Panc1 (cell line): ENCODE measurements at regions not wholly inside any gene's neighbourhood (a gene's known extent, or its start where the extent isn't known, plus 50 kb on each side); places are given as distances from the start of the nearest gene placed in this dataset.
A peak's percentile ranks its signal among the peaks of the same experiment; 100 is the strongest.

Experiments
- ATAC-seq: fragments of 200-7000 bp; cut with Tn5 transposase; 2 replicates; pipeline ENCODE4 v1.9.1; 2020; ENCODE audit warnings: mild to moderate bottlenecking, moderate library complexity
- BruUV-seq: library from RNA; stranded (reverse); fragments of 400-500 nt; replicated peaks from 2 replicates; lab custom pipeline; 2021; lab: Mats Ljungman, UMichigan
- CTCF ChIA-PET: fragments of 300-600 bp; sonication (Branson Sonifier 250); formaldehyde crosslinking; loops from one replicate; lab custom pipeline; 2022; ENCODE audit warnings: antibody characterized with exemption; lab: Charles Lee
- POLR2A ChIA-PET: fragments of 300-600 bp; sonication (Branson Sonifier 250); formaldehyde crosslinking; loops from one replicate; lab custom pipeline; 2022; ENCODE audit warnings: antibody characterized with exemption; lab: Charles Lee
- DNase-seq: peaks from one replicate; pipeline ENCODE4 v3.0.0-alpha.2; 2010; ENCODE audit warnings: low read depth, low spot score
- H3K27ac ChIP-seq: 2 replicates; pipeline ENCODE4 v1.5.1; 2011; ENCODE audit warnings: mild to moderate bottlenecking, low read length, inconsistent platforms
- H3K27me3 ChIP-seq: fragments of 200-500 bp; sonication (Bioruptor generic); 2 replicates; pipeline ENCODE4 v1.6.0; 2014; ENCODE audit warnings: low read length, inconsistent platforms; ENCODE audit not compliant: control insufficient read depth, insufficient read depth
- H3K36me3 ChIP-seq: fragments of 200-500 bp; sonication (Bioruptor generic); 2 replicates; pipeline ENCODE4 v1.5.1; 2014; ENCODE audit warnings: inconsistent platforms, mild to moderate bottlenecking, low read length, moderate library complexity; ENCODE audit not compliant: control insufficient read depth, insufficient read depth
- H3K4me1 ChIP-seq: 2 replicates; pipeline ENCODE4 v1.5.1; 2011; ENCODE audit warnings: inconsistent platforms, mild to moderate bottlenecking, low read length, moderate library complexity; ENCODE audit not compliant: control insufficient read depth, insufficient read depth
- H3K4me3 ChIP-seq, 2 experiments: 2 replicates each; pipeline ENCODE4 v1.5.1; 2011 to 2012; ENCODE audit warnings: low read depth in 2 of 2, low read length in 2 of 2, mild to moderate bottlenecking in 2 of 2, inconsistent platforms in 1 of 2, moderate library complexity in 1 of 2
- H3K9me3 ChIP-seq: fragments of 200-500 bp; sonication (Bioruptor generic); 2 replicates; pipeline ENCODE4 v1.5.1; 2014; ENCODE audit warnings: low read depth, mild to moderate bottlenecking, inconsistent platforms, low read length, moderate library complexity; ENCODE audit not compliant: control insufficient read depth, insufficient read depth
- CTCF ChIP-seq: fragments of 450-650 bp; IDR thresholded peaks from 2 replicates; pipeline ENCODE4 v1.5.1; 2017; ENCODE audit warnings: mild to moderate bottlenecking
- POLR2AphosphoS5 ChIP-seq: IDR thresholded peaks from 2 replicates; pipeline ENCODE4 v1.6.1; 2012; ENCODE audit warnings: mild to moderate bottlenecking, low read depth, low read length, moderate library complexity
- REST ChIP-seq, 2 experiments: IDR thresholded peaks; 2 replicates each; pipeline ENCODE4 v1.6.1; 2011 to 2012; ENCODE audit warnings: low read depth in 2 of 2, control low read depth in 1 of 2, low read length in 1 of 2, mild to moderate bottlenecking in 1 of 2, moderate library complexity in 1 of 2; ENCODE audit not compliant: insufficient read depth in 1 of 2
- SIN3A ChIP-seq: IDR thresholded peaks from 2 replicates; pipeline ENCODE4 v1.6.1; 2012; ENCODE audit warnings: low read depth, mild to moderate bottlenecking, low read length, moderate library complexity, borderline replicate concordance; ENCODE audit not compliant: insufficient read depth
- TCF7L2 ChIP-seq: IDR thresholded peaks from 2 replicates; pipeline ENCODE4 v1.6.1; 2011; ENCODE audit warnings: mild to moderate bottlenecking, low read depth, low read length, inconsistent platforms
- in situ Hi-C: cut with HindIII; loops from 2 replicates; pipeline ENCODE4 v1.10.0; 2016; ENCODE audit warnings: low sequenced_read_pairs, low pct_unique_long_range_greater_than_20kb
- intact Hi-C: fragments of 100-400 bp; cut with micrococcal nuclease; formaldehyde crosslinking; loops from one replicate; pipeline ENCODE4 v1.10.0; 2022; ENCODE audit not compliant: unreplicated experiment

GRCh38 chr15:100735129-100736053 is 133.0 kb downstream of the ASB7 start:
- H3K9me3 ChIP-seq = no peaks in the 10 kb centered on the region
- peaks cover 38% of the 10 kb centered on the region for H3K4me1 ChIP-seq
- intact Hi-C loops (no loop called here), in situ Hi-C loops (no loop called here)
- H3K4me3 ChIP-seq = no peak overlapping the region
- no peaks in the 10 kb centered on the region for H3K36me3 ChIP-seq
- ATAC-seq (no peak), DNase-seq (no peak)
- TF ChIP-seq REST (IDR thresholded peaks at IDR 0.05; ENCODE audit: insufficient read depth in 1 of 2, low read depth in 2 of 2, low read length in 1 of 2) (no peak), SIN3A (no peak), POLR2AphosphoS5 (no peak), CTCF (no peak), TCF7L2 (no peak)
- ChIA-PET CTCF (interaction anchor here (0.6 kb wide), 1 partner anchor 335 kb away, joined by 3 read pairs; no protein-coding TSS in a partner anchor), POLR2A (no interaction called here)
- H3K27me3 ChIP-seq = no peaks in the 10 kb centered on the region
- peak overlapping the region; percentile 80 for H3K27ac ChIP-seq
- BruUV-seq = no TSS peak

- in situ Hi-C loops (no loop called here), intact Hi-C loops (no loop called here)
- Histone ChIP-seq H3K27ac (peak overlapping the region; percentile 25; the same call in 1 of the 2 replicates), H3K4me3 (no peak overlapping the region), H3K4me1 (peaks cover 21% of the 10 kb centered on the region), H3K9me3 (no peaks in the 10 kb centered on the region), H3K27me3 (no peaks in the 10 kb centered on the region), H3K36me3 (no peaks in the 10 kb centered on the region)
- ATAC-seq (no peak), DNase-seq (no peak)
- CTCF ChIA-PET = interaction anchor here (1.0 kb wide), 2 partner anchors 128 to 136 kb away, joined by 3 to 6 read pairs; no protein-coding TSS in a partner anchor
- TF ChIP-seq REST (IDR thresholded peaks at IDR 0.05; ENCODE audit: insufficient read depth in 1 of 2, low read depth in 2 of 2, low read length in 1 of 2) (no peak), POLR2AphosphoS5 (no peak), TCF7L2 (no peak), SIN3A (no peak), CTCF (no peak)
- POLR2A ChIA-PET = no interaction called here
- no TSS peak for BruUV-seq
Observed at GRCh38 chr15:100737214-100737613, 134.8 kb downstream of the ASB7 start.
